Upper lobe of right lung (tissue), 1 donor: ENCODE measurements at regions not wholly inside any gene's neighbourhood (a gene's known extent, or its start where the extent isn't known, plus 50 kb on each side); places are given as distances from the start of the nearest gene placed in this dataset.

ENCODE experiments used
- ATAC-seq: fragments of 200-7000 bp; cut with Tn5 transposase; one replicate; pipeline ENCODE4 v1.9.1; 2020; ENCODE audit warnings: mild to moderate bottlenecking, moderate library complexity
- DNase-seq: peaks from one replicate; pipeline ENCODE4 v3.0.0-alpha.2; 2020
- H3K27ac ChIP-seq: fragments of 200-600 bp; one replicate; pipeline ENCODE4 v1.8.0; 2022
- H3K27me3 ChIP-seq: fragments of 200-600 bp; one replicate; pipeline ENCODE4 v1.8.0; 2022; ENCODE audit warnings: mild to moderate bottlenecking
- H3K36me3 ChIP-seq: fragments of 200-600 bp; one replicate; pipeline ENCODE4 v1.8.0; 2022
- H3K4me1 ChIP-seq: fragments of 200-600 bp; one replicate; pipeline ENCODE4 v1.8.0; 2022
- H3K4me3 ChIP-seq: fragments of 200-600 bp; one replicate; pipeline ENCODE4 v1.8.0; 2022; ENCODE audit warnings: mild to moderate bottlenecking
- H3K9me3 ChIP-seq: fragments of 200-600 bp; one replicate; pipeline ENCODE4 v1.8.0; 2022
- CTCF ChIP-seq: fragments of 200-600 bp; IDR thresholded peaks from one replicate; pipeline ENCODE4 v1.8.0; 2022; ENCODE audit warnings: antibody characterized with exemption
- intact Hi-C: fragments of 100-400 bp; cut with DNase I; formaldehyde crosslinking; loops from one replicate; pipeline ENCODE4 v1.11.0; 2022
- donor health status: DM: no; HTN: yes; CAD: no; lungs with severe emphysema.

DNA sequence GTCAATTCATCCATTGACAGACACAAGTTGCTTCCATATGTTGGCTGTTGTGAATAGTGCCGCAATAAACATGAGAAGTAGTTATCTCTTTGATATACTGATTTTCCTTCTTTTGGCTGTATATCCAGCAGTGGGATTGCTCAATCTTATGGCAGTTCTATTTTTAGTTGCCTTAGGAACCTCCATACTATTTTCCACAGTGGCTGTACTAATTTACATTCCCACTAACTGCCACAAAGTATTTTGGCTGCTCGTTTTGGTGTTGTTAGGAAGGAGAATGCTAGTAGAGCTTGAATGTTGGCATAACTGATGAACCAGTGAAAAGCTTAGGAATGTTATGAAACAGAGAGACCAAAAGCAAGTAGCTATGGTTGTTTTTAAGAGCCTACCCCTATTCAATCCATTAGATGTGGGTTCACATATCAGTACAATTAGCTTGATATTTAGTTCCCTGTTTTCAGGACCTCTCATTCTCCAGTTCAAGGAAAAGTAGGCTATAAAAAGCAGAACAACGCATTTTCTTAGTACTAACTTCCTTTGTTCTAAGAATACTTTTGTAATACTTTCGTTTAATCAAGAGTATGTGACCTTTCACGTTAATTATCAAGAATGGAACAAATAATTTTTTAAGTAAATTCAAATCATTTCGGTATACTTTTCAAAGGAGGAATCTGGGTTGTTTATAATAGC is 100.3 kb downstream of the FAS start:
- peak; percentile 46 for ATAC-seq
- DNase-seq = no peak
- Histone ChIP-seq H3K9me3 (no peaks in the 10 kb centered on the region), H3K27me3 (no peaks in the 10 kb centered on the region), H3K4me1 (peaks cover 21% of the 10 kb centered on the region), H3K36me3 (no peaks in the 10 kb centered on the region), H3K27ac (peak overlapping the region; percentile 24), H3K4me3 (no peak overlapping the region)
- intact Hi-C loops = no loop called here
- no peak for TF ChIP-seq CTCF

DNA sequence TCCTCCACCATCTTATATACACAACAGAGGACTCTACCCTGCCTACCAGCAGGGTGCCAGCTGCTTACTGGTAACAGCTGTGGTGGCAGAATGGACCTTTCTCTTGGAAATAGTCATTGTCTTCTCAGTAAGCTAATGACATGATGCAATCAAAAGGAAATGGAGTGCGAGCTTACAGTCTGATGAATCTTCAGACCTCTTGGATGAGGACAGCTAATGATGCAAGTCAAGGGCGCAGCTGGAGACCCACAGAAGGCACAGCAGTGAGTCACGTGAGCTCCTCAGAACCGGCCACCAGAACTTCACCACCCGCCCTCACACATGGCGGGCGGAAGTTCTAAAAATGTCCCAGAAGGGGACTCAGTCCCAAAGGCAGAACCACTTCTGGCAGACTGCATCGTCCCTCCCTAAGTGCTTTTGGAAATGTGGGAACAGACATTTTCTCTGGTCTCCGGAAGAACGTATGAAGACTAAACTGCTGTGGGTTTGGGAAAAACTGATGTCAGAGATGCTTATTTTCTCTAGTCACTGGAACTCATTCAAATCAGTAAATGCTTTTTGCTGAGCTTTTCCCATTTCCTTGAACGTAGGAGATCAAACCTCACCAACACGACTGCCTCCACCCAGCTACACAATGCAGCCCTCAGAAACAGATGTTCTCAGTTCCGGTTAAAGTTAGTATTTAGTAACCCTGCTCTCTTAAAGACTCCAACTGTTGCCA is 96.4 kb downstream of the FAS start:
- no peak overlapping the region for H3K4me3 ChIP-seq
- H3K27me3 ChIP-seq = no peaks in the 10 kb centered on the region
- ATAC-seq = peak; percentile 82
- H3K4me1 ChIP-seq = peaks cover 16% of the 10 kb centered on the region
- peak overlapping the region; percentile 79 for H3K27ac ChIP-seq
- DNase-seq = peak; percentile 77
- no peak for TF ChIP-seq CTCF
- H3K36me3 ChIP-seq = no peaks in the 10 kb centered on the region
- intact Hi-C loops = no loop called here
- H3K9me3 ChIP-seq = no peaks in the 10 kb centered on the region

DNA sequence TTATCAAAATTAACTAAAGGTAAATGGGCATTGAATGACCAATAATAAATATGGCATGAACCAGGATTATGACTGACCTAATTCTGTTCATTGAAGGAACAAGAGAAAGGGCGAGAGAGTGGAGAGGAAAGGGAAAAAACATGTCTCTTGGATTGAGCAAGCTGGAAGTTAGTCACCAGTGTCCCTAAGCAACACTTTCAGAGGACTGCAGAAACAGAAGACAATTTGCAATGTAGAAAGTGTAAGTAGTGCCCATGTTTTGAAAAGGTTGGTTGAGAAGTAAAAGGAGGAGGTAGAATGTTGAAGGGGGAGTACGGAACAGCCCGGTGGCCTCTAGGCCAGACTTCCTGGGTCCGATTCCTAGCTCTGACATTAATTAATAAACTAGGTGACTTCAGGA is 94.6 kb downstream of the FAS start:
- intact Hi-C loops = no loop called here
- no peak for TF ChIP-seq CTCF
- ATAC-seq (peak; percentile 51), DNase-seq (no peak)
- H3K4me1 ChIP-seq = peaks cover 3% of the 10 kb centered on the region
- H3K27ac ChIP-seq = no peak overlapping the region
- no peaks in the 10 kb centered on the region for H3K36me3 ChIP-seq
- H3K4me3 ChIP-seq = no peak overlapping the region
- no peaks in the 10 kb centered on the region for H3K9me3 ChIP-seq
- no peaks in the 10 kb centered on the region for H3K27me3 ChIP-seq

GRCh38 chr10:89082086-89082485 is 91.5 kb downstream of the FAS start:
- no peak for DNase-seq
- no peaks in the 10 kb centered on the region for H3K36me3 ChIP-seq
- H3K9me3 ChIP-seq = no peaks in the 10 kb centered on the region
- no peak overlapping the region for H3K27ac ChIP-seq
- no peak for TF ChIP-seq CTCF
- ATAC-seq = no peak
- H3K4me1 ChIP-seq = no peaks in the 10 kb centered on the region
- H3K27me3 ChIP-seq = no peaks in the 10 kb centered on the region
- intact Hi-C loops = no loop called here
- no peak overlapping the region for H3K4me3 ChIP-seq

DNA sequence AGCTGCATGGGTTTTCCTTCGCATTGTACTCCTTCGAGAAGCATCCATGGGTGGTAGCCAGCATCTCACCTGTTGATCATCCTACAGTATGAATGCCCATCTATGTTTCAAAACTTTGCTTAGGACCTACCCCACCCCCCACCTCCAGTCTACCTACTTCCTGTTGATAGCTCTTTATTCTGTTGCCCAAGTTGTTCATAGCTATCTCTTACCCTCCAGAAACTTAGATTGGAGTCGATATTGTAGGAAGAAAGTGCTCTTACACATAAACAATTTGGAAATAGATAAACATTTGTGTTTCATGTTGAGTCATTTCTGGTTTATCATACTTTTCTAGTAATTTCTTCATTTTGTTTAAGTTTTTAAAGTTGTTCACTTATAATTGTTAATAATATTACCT is 90.1 kb downstream of the FAS start:
- Histone ChIP-seq H3K9me3 (no peaks in the 10 kb centered on the region), H3K27me3 (no peaks in the 10 kb centered on the region), H3K4me3 (no peak overlapping the region), H3K36me3 (no peaks in the 10 kb centered on the region), H3K4me1 (no peaks in the 10 kb centered on the region), H3K27ac (no peak overlapping the region)
- ATAC-seq = no peak
- intact Hi-C loops = no loop called here
- no peak for TF ChIP-seq CTCF
- DNase-seq = no peak
